WTC11 (cell line): ENCODE measurements at regions not wholly inside any gene's neighbourhood (a gene's known extent, or its start where the extent isn't known, plus 50 kb on each side); places are given as distances from the start of the nearest gene placed in this dataset.

ENCODE experiments used
- ATAC-seq: fragments of 200-7000 bp; cut with Tn5 transposase; 2 replicates; pipeline ENCODE4 v1.10.0; 2021; ENCODE audit warnings: mild to moderate bottlenecking, moderate library complexity
- CTCF ChIA-PET: fragments of 300-600 bp; sonication (Branson Sonifier 250); formaldehyde crosslinking; loops from one replicate; lab custom pipeline; 2021; ENCODE audit warnings: antibody characterized with exemption; lab: Charles Lee
- POLR2A ChIA-PET: fragments of 350-600 bp; sonication (Branson Sonifier 250); formaldehyde crosslinking; loops from one replicate; lab custom pipeline; 2021; ENCODE audit warnings: antibody characterized with exemption; lab: Charles Lee
- DNase-seq: peaks from one replicate; pipeline ENCODE4 v3.0.0; 2021; ENCODE audit warnings: low spot score
- H3K27ac Mint-ChIP-seq: 2 replicates; pipeline ENCODE4 v1.8.0; 2021; ENCODE audit warnings: mixed read lengths
- H3K27me3 Mint-ChIP-seq: 2 replicates; pipeline ENCODE4 v1.8.0; 2021; ENCODE audit warnings: low read depth, mild to moderate bottlenecking, moderate library complexity, mixed read lengths
- H3K36me3 Mint-ChIP-seq: 2 replicates; pipeline ENCODE4 v1.8.0; 2021; ENCODE audit warnings: mixed read lengths
- H3K4me1 Mint-ChIP-seq: 2 replicates; pipeline ENCODE4 v1.8.0; 2022; ENCODE audit warnings: mixed read lengths
- H3K4me3 Mint-ChIP-seq: 2 replicates; pipeline ENCODE4 v1.8.0; 2021; ENCODE audit warnings: mild to moderate bottlenecking, moderate library complexity, mixed read lengths
- H3K9me3 Mint-ChIP-seq: 2 replicates; pipeline ENCODE4 v1.8.0; 2021; ENCODE audit warnings: mixed read lengths
- ATF1 ChIP-seq: sonication (generic); formaldehyde crosslinking; IDR thresholded peaks from 2 replicates; pipeline ENCODE4 v1.8.1; 2023; ENCODE audit warnings: mild to moderate bottlenecking, moderate library complexity, missing genetic modification reagents
- CBFB ChIP-seq: sonication (generic); formaldehyde crosslinking; IDR thresholded peaks from 2 replicates; pipeline ENCODE4 v1.8.1; 2022; ENCODE audit warnings: mild to moderate bottlenecking, low read depth, missing genetic modification reagents
- ERG ChIP-seq: fragments of 250-450 bp; sonication (Bioruptor Pico); IDR thresholded peaks from 2 replicates; pipeline ENCODE4 v1.8.0; 2021; ENCODE audit warnings: mild to moderate bottlenecking
- FOXP1 ChIP-seq: sonication (generic); formaldehyde crosslinking; IDR thresholded peaks from 2 replicates; pipeline ENCODE4 v1.8.0; 2022; ENCODE audit warnings: missing genetic modification reagents, mild to moderate bottlenecking, moderate library complexity, borderline replicate concordance
- GABPB1 ChIP-seq: sonication (generic); formaldehyde crosslinking; IDR thresholded peaks from 2 replicates; pipeline ENCODE4 v1.8.1; 2023; ENCODE audit warnings: mild to moderate bottlenecking, missing genetic modification reagents
- MYBL2 ChIP-seq: sonication (generic); formaldehyde crosslinking; IDR thresholded peaks from 2 replicates; pipeline ENCODE4 v1.8.1; 2023; ENCODE audit warnings: mild to moderate bottlenecking, moderate library complexity, missing genetic modification reagents
- NFYB ChIP-seq: sonication (generic); formaldehyde crosslinking; conservative IDR thresholded peaks from 2 replicates; pipeline ENCODE4 v1.8.0; 2022; ENCODE audit warnings: low read depth, missing genetic modification reagents
- RORB ChIP-seq: fragments of 250-450 bp; sonication (Bioruptor Pico); IDR thresholded peaks from 2 replicates; pipeline ENCODE4 v1.9.0; 2021; ENCODE audit warnings: mild to moderate bottlenecking
- SP1 ChIP-seq: sonication (generic); formaldehyde crosslinking; conservative IDR thresholded peaks from 2 replicates; pipeline ENCODE4 v1.8.1; 2022; ENCODE audit warnings: missing genetic modification reagents
- TEAD1 ChIP-seq: sonication (generic); formaldehyde crosslinking; IDR thresholded peaks from 2 replicates; pipeline ENCODE4 v1.8.0; 2022; ENCODE audit warnings: mild to moderate bottlenecking, missing genetic modification reagents
- TP53 ChIP-seq: sonication (generic); formaldehyde crosslinking; IDR thresholded peaks from 2 replicates; pipeline ENCODE4 v1.8.1; 2023; ENCODE audit warnings: mild to moderate bottlenecking, missing genetic modification reagents
- ZBTB21 ChIP-seq: sonication (generic); formaldehyde crosslinking; IDR thresholded peaks from 2 replicates; pipeline ENCODE4 v1.8.1; 2023; ENCODE audit warnings: mild to moderate bottlenecking, missing genetic modification reagents, borderline replicate concordance
- ZNF138 ChIP-seq: sonication (generic); formaldehyde crosslinking; conservative IDR thresholded peaks from 2 replicates; pipeline ENCODE4 v1.8.1; 2022; ENCODE audit warnings: mild to moderate bottlenecking, moderate library complexity, missing genetic modification reagents
- ZNF232 ChIP-seq: sonication (generic); formaldehyde crosslinking; IDR thresholded peaks from 2 replicates; pipeline ENCODE4 v1.8.0; 2022; ENCODE audit warnings: mild to moderate bottlenecking, missing genetic modification reagents
- ZNF423 ChIP-seq: fragments of 250-450 bp; sonication (Bioruptor Pico); IDR thresholded peaks from 2 replicates; pipeline ENCODE4 v2.1.2; 2022; ENCODE audit warnings: mild to moderate bottlenecking, moderate library complexity
- TF ChIP-seq, protein P1 (sequence below): sonication (generic); formaldehyde crosslinking; IDR thresholded peaks from 2 replicates; pipeline ENCODE4 v1.8.0; 2022; ENCODE audit warnings: mild to moderate bottlenecking, missing genetic modification reagents
- TF ChIP-seq, protein P2 (sequence below): fragments of 250-450 bp; sonication (Bioruptor Pico); conservative IDR thresholded peaks from 2 replicates; pipeline ENCODE4 v1.9.0; 2021; ENCODE audit warnings: mild to moderate bottlenecking
- TF ChIP-seq, protein P3 (sequence below): sonication (generic); formaldehyde crosslinking; IDR thresholded peaks from 2 replicates; pipeline ENCODE4 v1.8.1; 2023; ENCODE audit warnings: mild to moderate bottlenecking, moderate library complexity, missing genetic modification reagents
- TF ChIP-seq, protein P4 (sequence below): sonication (generic); formaldehyde crosslinking; IDR thresholded peaks from 2 replicates; pipeline ENCODE4 v1.8.1; 2023; ENCODE audit warnings: mild to moderate bottlenecking, missing genetic modification reagents, moderate library complexity

- TF ChIP-seq ZBTB21 (CRISPR knock-in tag) (no peak), SP1 (no peak), TP53 (CRISPR knock-in tag) (no peak), ERG (CRISPR knock-in tag) (no peak), TEAD1 (no peak), ZNF138 (CRISPR knock-in tag) (no peak)
- TF ChIP-seq, protein P1, sequence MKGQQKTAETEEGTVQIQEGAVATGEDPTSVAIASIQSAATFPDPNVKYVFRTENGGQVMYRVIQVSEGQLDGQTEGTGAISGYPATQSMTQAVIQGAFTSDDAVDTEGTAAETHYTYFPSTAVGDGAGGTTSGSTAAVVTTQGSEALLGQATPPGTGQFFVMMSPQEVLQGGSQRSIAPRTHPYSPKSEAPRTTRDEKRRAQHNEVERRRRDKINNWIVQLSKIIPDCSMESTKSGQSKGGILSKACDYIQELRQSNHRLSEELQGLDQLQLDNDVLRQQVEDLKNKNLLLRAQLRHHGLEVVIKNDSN (CRISPR knock-in tag): no peak
- TF ChIP-seq, protein P2, sequence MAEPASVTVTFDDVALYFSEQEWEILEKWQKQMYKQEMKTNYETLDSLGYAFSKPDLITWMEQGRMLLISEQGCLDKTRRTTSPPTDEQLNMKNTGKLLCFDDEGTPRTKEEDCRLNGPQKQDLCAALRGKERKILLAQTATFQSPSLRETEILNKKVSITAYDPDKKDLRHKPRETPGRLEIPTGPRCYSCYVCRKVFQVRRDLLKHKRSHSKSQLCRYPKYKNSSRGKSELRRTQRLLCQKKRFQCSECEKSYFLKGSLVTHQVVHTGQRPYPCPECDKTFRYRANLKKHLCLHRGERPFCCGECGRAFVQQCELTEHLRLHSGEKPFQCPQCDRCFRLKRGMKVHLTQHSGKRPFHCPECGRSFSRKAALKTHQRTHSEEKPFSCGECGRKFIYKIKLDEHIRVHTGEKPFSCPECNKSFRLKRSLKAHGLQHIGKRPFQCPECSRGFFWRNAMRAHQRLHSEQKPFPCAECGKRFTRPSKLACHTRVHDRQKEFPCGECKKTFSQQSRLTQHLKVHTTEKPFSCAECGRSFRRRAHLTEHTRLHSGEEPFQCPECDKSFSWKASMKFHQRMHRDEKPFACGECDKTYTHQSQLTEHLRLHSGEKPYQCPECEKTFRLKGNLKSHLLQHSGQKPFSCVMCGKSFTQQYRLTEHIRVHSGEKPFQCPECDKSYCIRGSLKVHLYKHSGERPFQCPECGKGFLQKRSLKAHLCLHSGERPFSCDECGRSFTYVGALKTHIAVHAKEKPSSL (CRISPR knock-in tag): no peak
- TF ChIP-seq, protein P3, sequence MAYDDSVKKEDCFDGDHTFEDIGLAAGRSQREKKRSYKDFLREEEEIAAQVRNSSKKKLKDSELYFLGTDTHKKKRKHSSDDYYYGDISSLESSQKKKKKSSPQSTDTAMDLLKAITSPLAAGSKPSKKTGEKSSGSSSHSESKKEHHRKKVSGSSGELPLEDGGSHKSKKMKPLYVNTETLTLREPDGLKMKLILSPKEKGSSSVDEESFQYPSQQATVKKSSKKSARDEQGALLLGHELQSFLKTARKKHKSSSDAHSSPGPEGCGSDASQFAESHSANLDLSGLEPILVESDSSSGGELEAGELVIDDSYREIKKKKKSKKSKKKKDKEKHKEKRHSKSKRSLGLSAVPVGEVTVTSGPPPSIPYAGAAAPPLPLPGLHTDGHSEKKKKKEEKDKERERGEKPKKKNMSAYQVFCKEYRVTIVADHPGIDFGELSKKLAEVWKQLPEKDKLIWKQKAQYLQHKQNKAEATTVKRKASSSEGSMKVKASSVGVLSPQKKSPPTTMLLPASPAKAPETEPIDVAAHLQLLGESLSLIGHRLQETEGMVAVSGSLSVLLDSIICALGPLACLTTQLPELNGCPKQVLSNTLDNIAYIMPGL (CRISPR knock-in tag): no peak
These were observed 59.4 kb upstream of the CAST start (continued) for GRCh38 chr5:96602776-96603175.

DNA sequence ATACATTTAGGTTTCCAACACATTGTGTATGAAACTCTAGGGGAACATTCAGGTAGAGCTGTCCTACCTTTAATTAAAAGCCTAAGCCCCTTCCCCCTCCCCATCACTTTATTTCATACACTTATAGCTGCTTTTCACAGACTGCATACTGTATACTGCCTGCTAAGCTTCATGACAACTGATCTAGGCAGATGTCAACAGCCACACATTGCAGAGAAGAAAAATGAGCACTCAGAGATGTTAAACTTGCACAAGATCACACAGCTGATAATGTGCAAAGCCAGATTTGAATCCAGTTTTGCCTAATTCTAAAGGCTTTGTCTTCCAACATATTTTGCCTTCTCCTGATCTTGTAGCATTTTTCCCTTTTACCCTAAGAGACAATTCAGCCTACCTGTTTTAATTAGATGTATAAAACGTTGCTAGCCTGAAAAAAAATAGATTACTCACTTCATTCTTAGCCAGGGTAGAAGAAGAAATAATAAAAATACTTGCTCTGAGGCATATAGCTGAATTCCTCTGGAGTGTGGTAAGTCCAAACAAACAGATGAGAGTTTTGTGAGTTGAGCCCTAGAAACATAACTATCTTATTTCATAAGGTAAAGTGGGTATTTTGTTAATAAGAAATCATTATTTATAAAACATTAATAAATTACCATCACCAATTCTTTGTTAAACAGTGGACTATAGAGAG, 56.9 kb upstream of the CAST start:
- ATAC-seq (no peak), DNase-seq (no peak)
- ChIA-PET POLR2A (no interaction called here), CTCF (no interaction called here)
- peaks cover 8% of the 10 kb centered on the region for H3K4me1 Mint-ChIP-seq
- no peak for TF ChIP-seq ZNF138 (CRISPR knock-in tag)
- no peak for TF ChIP-seq RORB
- TF ChIP-seq, protein P4, sequence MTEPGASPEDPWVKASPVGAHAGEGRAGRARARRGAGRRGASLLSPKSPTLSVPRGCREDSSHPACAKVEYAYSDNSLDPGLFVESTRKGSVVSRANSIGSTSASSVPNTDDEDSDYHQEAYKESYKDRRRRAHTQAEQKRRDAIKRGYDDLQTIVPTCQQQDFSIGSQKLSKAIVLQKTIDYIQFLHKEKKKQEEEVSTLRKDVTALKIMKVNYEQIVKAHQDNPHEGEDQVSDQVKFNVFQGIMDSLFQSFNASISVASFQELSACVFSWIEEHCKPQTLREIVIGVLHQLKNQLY (CRISPR knock-in tag): no peak
- TF ChIP-seq ATF1 (CRISPR knock-in tag): no peak
- no peak for TF ChIP-seq MYBL2 (CRISPR knock-in tag)
- no peak for TF ChIP-seq NFYB (CRISPR knock-in tag)
- TF ChIP-seq ZNF232: no peak
- no peak for TF ChIP-seq CBFB (CRISPR knock-in tag)
- TF ChIP-seq ZNF423: no peak
- TF ChIP-seq ZBTB21 (CRISPR knock-in tag): no peak
- TF ChIP-seq FOXP1 (CRISPR knock-in tag): no peak
- no peak for TF ChIP-seq GABPB1 (CRISPR knock-in tag)
- H3K4me3 Mint-ChIP-seq: no peak overlapping the region
- H3K27me3 Mint-ChIP-seq: no peaks in the 10 kb centered on the region
- H3K36me3 Mint-ChIP-seq: no peaks in the 10 kb centered on the region
- H3K9me3 Mint-ChIP-seq: peaks cover 10% of the 10 kb centered on the region
- H3K27ac Mint-ChIP-seq: no peak overlapping the region
